GDM1 (cell line): ENCODE measurements at regions not wholly inside any gene's neighbourhood (a gene's known extent, or its start where the extent isn't known, plus 50 kb on each side); places are given as distances from the start of the nearest gene placed in this dataset.

Source experiments
- DNase-seq: peaks from one replicate; lab custom pipeline; 2025; lab: John Stamatoyannopoulos, UW

DNA sequence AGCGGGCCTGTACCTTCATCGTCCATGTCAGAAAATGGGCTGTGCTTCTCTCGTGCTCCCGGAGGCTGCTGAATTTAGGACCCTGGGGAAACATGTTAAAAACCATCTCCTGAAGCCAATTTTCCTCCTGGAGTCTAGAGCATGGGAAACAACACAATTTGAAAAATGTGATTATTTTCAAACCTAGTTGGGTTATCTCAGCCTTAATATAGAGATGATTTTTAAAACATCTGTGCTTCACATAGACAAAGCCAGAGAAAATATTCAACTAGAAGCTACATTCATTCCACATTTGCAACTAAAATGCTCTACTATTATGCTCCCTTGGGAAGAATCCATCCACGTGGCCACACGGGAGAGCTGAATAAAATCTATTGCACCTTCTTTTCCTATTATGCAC, 225.9 kb upstream of the TMEM72 start:
- no peak for DNase-seq

DNA sequence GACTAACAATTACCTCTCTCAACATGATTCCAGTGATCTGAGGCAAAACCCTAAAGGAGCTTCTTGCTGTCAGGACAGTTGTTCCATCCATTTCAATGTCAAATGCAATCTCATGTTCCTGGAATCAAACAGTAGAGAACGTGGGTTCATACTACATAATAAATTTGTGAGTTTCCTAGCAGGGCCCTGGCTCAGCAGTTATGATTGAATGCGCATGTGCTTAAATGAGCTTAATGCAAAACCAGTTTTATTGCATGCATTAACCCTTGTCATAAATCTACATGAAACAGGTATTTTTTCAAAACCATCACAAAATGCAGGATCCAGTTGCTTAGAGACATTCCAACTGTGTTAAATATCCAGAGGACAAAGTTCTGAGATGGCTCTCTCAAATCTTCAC, 225.4 kb upstream of the TMEM72 start:
- no peak for DNase-seq

GRCh38 chr10:44689368-44689767, 221.8 kb upstream of the TMEM72 start:
- no peak for DNase-seq

DNA sequence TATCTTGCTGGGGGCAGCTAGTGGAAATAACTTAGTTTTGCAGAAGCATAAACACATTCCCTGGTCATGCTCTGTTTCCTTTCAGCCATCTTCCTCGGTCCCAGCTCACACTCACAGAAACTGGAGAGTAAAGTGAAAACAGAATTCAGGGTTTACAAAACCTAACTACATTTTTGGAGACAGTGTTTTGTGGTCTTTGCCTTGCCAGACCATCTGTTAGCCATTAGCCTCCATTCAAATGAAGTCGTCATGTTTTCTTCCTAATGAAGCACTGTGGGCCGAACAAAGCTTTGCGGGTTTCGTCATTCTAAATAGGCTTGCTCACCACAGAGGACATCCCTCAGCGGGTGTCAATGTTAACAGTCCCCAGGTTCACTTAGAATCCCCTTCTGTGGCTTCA, 214.6 kb upstream of the TMEM72 start:
- no peak for DNase-seq

- DNase-seq: no peak
Observed at GRCh38 chr10:44697116-44697515, 214.0 kb upstream of the TMEM72 start.

DNA sequence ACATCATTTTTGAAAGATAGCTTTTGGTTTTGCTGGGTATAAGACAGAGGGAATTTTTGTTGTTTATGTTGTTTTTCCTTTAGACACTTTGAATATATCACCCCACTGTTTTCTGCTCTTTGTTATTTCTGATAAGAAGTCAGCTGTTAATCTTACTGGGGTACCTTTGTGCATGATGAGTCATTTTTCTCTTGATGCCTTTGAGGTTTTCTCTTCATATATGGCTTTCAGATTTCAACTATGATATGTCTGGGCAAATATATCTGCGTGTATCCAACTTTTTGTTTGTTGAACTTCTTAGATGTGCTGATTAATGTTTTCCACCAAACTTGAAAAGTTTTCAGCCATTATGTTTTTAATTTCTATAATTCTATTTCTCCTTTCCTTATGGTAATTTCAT, 208.6 kb upstream of the TMEM72 start:
- no peak for DNase-seq

DNA sequence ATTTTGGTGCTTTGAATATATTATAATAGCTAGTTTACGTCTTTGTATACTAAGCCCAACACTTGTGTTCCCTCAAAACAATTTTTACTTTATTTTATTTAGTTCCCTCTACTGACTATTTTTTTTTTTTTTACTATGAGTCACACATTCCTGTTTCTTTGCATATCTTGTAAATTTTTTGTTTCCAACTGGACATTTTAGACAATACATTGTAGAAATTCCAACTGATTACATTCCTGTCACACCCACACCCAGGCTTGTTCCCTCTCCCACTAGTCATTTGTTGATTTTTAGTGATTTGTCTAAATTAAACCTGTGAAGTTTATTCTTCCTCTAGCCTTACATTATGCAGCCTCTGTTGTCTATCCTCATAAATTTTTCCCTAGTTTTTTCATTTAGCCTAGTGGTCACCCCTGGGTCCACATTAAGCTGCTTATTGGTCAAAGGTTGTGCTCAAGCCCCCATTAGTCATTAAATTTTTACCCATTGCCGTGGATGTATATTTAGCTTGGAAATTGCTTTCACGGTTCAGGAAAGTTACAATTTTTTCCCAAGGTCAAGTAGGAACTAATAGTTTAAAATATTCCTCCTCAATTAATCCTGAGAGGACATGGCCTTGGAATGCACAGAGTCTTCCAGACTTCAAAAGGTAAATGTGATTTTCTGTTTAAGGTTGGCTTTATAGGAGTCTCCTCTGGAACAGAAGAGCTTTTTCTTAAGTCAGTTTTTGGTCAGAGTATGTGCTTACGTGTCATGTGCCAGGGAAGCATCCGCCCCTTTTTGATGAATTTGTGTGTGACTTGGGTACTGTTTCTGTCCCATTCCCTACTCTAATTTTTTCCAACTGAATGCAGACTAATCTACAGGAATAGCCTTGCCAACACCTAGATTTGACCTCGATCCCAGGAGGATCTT, 207.6 kb upstream of the TMEM72 start:
- DNase-seq: no peak

DNA sequence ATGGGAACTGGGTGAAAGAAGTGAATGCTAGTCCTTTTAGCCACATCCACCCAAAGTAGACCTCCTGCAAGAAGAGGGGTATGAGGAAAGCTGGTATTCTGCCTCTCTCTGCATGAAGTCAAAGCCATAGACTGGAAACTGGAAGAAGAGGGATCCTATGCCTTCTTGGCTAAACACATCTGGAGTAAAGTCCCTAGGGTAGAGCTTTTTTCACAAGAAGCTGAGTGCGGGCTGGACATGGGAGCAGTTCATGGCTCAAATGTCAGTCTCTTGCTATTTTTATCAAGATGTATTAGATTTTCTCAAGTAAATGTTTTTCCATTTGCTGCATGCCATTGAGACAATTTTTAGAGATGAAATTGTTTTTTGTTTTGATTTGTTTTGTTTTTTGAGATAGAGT, 206.5 kb upstream of the TMEM72 start:
- no peak for DNase-seq

- DNase-seq: no peak
Observed at GRCh38 chr10:44706745-44707144, 204.4 kb upstream of the TMEM72 start.

GRCh38 chr10:44713307-44713706, 197.8 kb upstream of the TMEM72 start:
- no peak for DNase-seq

- DNase-seq: no peak
Observed at GRCh38 chr10:44714451-44714850, 196.7 kb upstream of the TMEM72 start.

DNA sequence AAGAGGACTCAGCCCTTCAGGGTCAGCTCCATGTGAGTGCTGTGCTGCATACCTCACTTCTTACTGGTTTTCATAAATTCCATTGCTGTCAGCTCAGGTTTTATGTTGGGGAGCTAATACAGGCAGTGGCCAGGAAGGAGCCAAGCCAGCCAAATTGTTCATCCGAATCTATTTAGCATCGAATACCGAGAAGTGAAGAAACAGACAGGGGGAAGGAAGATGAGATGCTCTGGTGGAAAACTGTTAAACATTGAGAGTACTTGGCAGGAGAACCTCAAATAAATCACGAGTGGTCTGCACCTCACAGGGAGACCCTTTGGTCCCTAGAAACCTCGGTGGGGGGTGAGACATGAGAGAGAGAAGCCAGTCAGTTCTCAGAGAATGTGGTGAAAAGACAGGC, 196.0 kb upstream of the TMEM72 start:
- DNase-seq: no peak

DNA sequence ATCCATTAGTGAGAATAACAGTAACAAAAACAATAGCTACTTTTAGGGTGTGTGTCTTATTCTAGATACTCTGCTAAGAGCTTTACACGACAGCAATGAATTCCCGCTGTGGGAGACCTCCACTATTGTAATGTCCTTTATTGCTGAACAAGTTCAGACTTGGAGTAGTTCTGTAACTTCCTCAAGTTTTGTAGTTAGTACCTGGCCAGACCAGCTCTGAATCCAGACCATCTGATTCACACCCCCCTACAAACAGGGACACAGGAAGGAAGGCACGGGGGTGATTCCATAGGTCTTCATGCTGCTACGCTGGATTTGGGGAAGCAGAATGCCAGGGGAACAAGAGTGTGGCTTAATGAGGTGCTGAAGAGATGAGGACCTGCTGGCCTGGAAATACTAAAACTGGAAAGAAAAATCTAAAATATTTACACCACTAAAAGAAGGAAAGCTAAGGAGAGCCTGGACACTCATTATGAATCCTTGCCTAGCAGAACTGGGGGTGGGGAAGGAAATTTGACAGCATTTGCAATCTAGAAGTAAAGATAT, 194.6 kb upstream of the TMEM72 start:
- DNase-seq: no peak

DNA sequence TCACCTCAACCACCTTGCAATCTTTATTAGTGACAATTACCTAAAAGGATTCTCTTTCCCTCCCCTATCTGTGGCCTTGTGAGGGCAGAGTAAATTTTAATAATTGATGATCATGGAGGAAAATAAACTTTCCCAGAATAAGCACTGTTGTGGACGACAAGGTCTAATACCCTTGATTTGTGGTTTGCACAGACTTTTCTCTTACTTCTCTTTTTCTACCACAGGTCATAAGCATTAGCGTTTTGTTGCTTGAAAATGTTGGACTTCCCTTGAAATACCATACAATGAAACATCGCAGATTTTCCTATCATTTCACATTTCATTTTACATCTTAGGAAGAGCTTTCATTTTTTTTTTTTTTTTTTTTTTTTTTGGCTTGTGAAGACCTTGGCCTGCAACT, 188.1 kb upstream of the TMEM72 start:
- DNase-seq: no peak

- no peak for DNase-seq
Observed at GRCh38 chr10:44723619-44724325, 187.4 kb upstream of the TMEM72 start.

GRCh38 chr10:44724415-44725174, 186.5 kb upstream of the TMEM72 start:
- DNase-seq: no peak

- no peak for DNase-seq
Observed at GRCh38 chr10:44725404-44725803, 185.7 kb upstream of the TMEM72 start.

GRCh38 chr10:44731283-44731682, 179.9 kb upstream of the TMEM72 start:
- DNase-seq: no peak

DNA sequence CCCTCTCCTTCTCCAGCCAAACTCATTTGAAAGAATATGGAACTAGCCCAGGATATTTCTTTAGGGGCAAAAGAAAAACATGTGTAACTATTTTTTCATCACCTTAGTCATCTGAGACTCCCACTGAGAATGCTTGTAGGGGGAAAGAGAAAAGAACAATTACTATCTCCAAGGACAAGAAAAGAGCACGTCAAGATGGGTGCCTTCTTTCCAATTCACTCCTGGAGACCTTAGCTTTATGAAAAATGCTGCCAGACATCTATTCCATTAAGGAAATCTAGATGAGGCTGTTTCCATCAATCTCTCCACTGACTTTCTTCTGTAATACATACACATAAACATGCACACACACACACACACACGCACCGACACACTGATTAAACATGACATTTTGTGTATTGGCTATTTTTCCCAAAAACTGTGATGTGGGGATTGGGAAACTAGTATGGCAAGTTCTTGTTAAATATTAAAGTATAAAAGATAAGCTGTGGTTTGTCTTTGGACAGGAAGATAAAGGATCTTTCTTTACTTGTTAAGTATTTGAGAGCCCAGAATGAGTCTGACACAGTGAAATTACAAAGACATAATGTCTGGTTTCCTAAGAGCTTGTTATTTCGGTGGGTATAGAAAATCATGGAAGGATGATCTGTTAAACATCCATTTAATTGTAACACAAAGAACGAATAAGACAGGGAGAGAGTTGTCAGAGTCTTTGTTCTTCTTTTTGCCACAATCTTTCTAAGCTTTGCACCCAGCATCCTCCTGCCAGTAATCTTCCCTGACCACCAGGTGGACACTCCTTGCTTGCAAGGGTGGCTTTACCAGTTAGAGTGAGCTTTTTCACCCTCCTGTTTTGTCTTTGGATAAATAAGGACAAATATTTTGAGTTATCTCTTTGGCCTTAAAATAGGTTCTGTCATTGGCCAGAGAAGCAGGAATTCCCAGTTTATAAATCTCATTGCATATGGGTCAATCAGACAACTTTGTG, 177.3 kb upstream of the TMEM72 start:
- DNase-seq: no peak

DNA sequence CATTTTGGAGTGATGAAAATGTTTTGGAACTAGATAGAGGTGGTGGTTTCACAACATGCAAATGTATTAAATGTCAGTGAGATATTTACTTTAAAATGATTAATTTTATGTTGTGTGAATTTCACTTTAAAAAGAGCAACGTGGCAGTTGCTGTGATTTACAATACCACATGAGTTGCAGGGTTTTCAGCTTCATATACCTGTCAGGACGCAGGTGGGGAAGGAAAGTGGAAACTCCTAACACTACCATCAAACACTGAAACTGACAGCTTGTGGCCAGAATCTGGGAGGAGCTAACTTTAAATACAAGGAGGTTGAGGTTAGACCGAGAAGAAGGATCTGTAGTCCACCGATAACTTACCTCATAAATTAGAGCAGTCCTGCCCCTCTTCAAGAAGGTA, 168.9 kb upstream of the TMEM72 start:
- no peak for DNase-seq

DNA sequence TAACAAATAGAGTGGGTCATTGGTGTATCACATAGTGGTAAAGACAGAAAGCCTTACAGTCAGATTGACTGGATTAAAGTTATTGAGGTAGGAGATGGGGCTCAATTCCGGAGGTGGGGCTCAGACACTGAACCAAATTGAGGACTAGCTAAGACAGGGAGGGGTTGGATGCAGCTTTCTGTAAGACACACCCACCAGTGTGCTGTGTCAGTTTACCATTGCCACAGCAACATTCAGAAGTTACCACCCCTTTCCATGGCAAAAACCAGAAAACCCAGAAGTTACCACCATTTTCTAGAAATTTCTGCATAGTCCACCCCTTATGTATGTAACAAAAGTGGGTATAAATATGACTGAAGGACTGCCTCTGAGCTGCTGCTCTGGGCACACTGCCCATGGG, 167.6 kb upstream of the TMEM72 start:
- no peak for DNase-seq
